A549 (cell line): ENCODE measurements at regions not wholly inside any gene's neighbourhood (a gene's known extent, or its start where the extent isn't known, plus 50 kb on each side); places are given as distances from the start of the nearest gene placed in this dataset.

Experiments
- ATAC-seq, 2 experiments: fragments of 200-7000 bp in 1 of 2; fragments of >200 bp in 1 of 2; cut with Nextera tagmentation in 1 of 2; cut with Tn5 transposase in 1 of 2; 3 replicates each; pipeline versions ENCODE4 v1.8.0 to v1.9.1; 2018 to 2020; ENCODE audit warnings: mild to moderate bottlenecking in 1 of 2, moderate library complexity in 1 of 2
- CTCF ChIA-PET: fragments of 300-600 bp; sonication (Branson Sonifier 250); formaldehyde crosslinking; extraction: SDS; loops from one replicate; lab custom pipeline; 2021; ENCODE audit warnings: antibody characterized with exemption, inconsistent platforms; lab: Yijun Ruan, JAX
- POLR2A ChIA-PET: fragments of 350-600 bp; formaldehyde crosslinking; extraction: SDS; loops from one replicate; lab custom pipeline; 2021; ENCODE audit warnings: antibody characterized with exemption, inconsistent platforms; lab: Yijun Ruan, JAX
- DNase-seq, 2 experiments: peaks; one replicate each; pipeline versions ENCODE4 v3.0.0 to v3.0.0-alpha.2; 2011 to 2016; ENCODE audit warnings: low read depth in 1 of 2, low spot score in 1 of 2
- FAIRE-seq: peaks from 2 replicates; lab custom pipeline; 2011; peaks lifted over from hg19 to GRCh38; lab: Jason Lieb, UNC
- H3K27ac ChIP-seq, 2 experiments: fragments of >200 bp; sonication (Bioruptor Twin); formaldehyde crosslinking; 3 replicates each; pipeline ENCODE4 v1.5.1; 2016 to 2017
- H3K4me1 ChIP-seq: fragments of >200 bp; sonication (Bioruptor Twin); formaldehyde crosslinking; 3 replicates; pipeline ENCODE4 v1.6.1; 2016
- H3K4me2 ChIP-seq: fragments of >200 bp; sonication (Bioruptor Twin); formaldehyde crosslinking; 3 replicates; pipeline ENCODE4 v1.6.1; 2016
- H3K4me3 ChIP-seq: fragments of >200 bp; sonication (Bioruptor Twin); formaldehyde crosslinking; 3 replicates; pipeline ENCODE4 v1.5.1; 2016
- H3K9me3 ChIP-seq: fragments of >200 bp; sonication (Bioruptor Twin); formaldehyde crosslinking; 3 replicates; pipeline ENCODE4 v1.6.1; 2016
- ATOH8 ChIP-seq: fragments of 250-450 bp; sonication (Bioruptor Pico); IDR thresholded peaks from 2 replicates; pipeline ENCODE4 v1.5.0; 2020; ENCODE audit warnings: low read depth, mild to moderate bottlenecking, moderate library complexity
- BCL3 ChIP-seq: fragments of >200 bp; sonication (Bioruptor Twin); formaldehyde crosslinking; IDR thresholded peaks from 3 replicates; pipeline ENCODE4 v1.6.1; 2016
- CTCF ChIP-seq: fragments of >200 bp; sonication (Bioruptor Twin); formaldehyde crosslinking; IDR thresholded peaks from 3 replicates; pipeline ENCODE4 v1.5.1; 2016
- E2F6 ChIP-seq: IDR thresholded peaks from 2 replicates; pipeline ENCODE4 v1.6.1; 2012; ENCODE audit warnings: low read depth, borderline replicate concordance
- EHMT2 ChIP-seq: fragments of 200-600 bp; sonication (generic); IDR thresholded peaks from 2 replicates; pipeline ENCODE4 v1.6.1; 2016; ENCODE audit warnings: antibody characterized with exemption, low read depth, mild to moderate bottlenecking, moderate library complexity
- EP300 ChIP-seq, 2 experiments: fragments of >200 bp; sonication (Bioruptor Twin); formaldehyde crosslinking; IDR thresholded peaks; 2 replicates in 1 of 2; 3 replicates in 1 of 2; pipeline ENCODE4 v1.6.1; 2016 to 2017
- FOSB ChIP-seq: fragments of 250-450 bp; sonication (Bioruptor Pico); IDR thresholded peaks from 2 replicates; pipeline ENCODE4 v1.5.0; 2020; ENCODE audit warnings: mild to moderate bottlenecking, moderate library complexity
- HES2 ChIP-seq: fragments of >200 bp; sonication (Bioruptor Twin); formaldehyde crosslinking; IDR thresholded peaks from 2 replicates; pipeline ENCODE4 v1.6.1; 2016
- HEYL ChIP-seq: fragments of 250-450 bp; sonication (Bioruptor Pico); IDR thresholded peaks from 2 replicates; pipeline ENCODE4 v1.8.0; 2021; ENCODE audit warnings: mild to moderate bottlenecking, moderate library complexity
- HOXB13 ChIP-seq: fragments of 250-450 bp; sonication (Bioruptor Pico); IDR thresholded peaks from 2 replicates; pipeline ENCODE4 v1.5.0; 2020; ENCODE audit warnings: low read depth, mild to moderate bottlenecking, moderate library complexity
- HOXB5 ChIP-seq: fragments of 250-450 bp; sonication (Bioruptor Pico); IDR thresholded peaks from 2 replicates; pipeline ENCODE4 v1.5.0; 2020; ENCODE audit warnings: mild to moderate bottlenecking, moderate library complexity
- JUN ChIP-seq, 2 experiments: fragments of >200 bp; sonication (Bioruptor Twin); formaldehyde crosslinking; IDR thresholded peaks; 2 replicates in 1 of 2; 3 replicates in 1 of 2; pipeline ENCODE4 v1.6.1; 2016 to 2017
- KDM5A ChIP-seq: fragments of 200-600 bp; sonication (generic); IDR thresholded peaks from 2 replicates; pipeline ENCODE4 v1.6.1; 2016; ENCODE audit warnings: antibody characterized with exemption, mild to moderate bottlenecking
- MAX ChIP-seq: IDR thresholded peaks from 2 replicates; pipeline ENCODE4 v1.6.1; 2012
- NFE2L2 ChIP-seq: fragments of 150-350 bp; conservative IDR thresholded peaks from 2 replicates; pipeline ENCODE4 v1.6.1; 2014; ENCODE audit warnings: low read length
- PHF8 ChIP-seq: fragments of 200-600 bp; sonication (generic); IDR thresholded peaks from 2 replicates; pipeline ENCODE4 v1.6.1; 2016; ENCODE audit warnings: low read depth, mild to moderate bottlenecking, antibody characterized with exemption, moderate library complexity, borderline replicate concordance
- POLR2A ChIP-seq: IDR thresholded peaks from 2 replicates; pipeline ENCODE4 v1.6.1; 2012; ENCODE audit warnings: mild to moderate bottlenecking, low read length
- RAD21 ChIP-seq, 2 experiments: fragments of >200 bp in 1 of 2; sonication (Bioruptor Twin) in 1 of 2; formaldehyde crosslinking in 1 of 2; IDR thresholded peaks in 1 of 2; conservative IDR thresholded peaks in 1 of 2; 2 replicates in 1 of 2; 3 replicates in 1 of 2; pipeline ENCODE4 v1.6.1; 2012 to 2018; ENCODE audit warnings: inconsistent platforms in 1 of 2
- REST ChIP-seq: fragments of 200-600 bp; sonication (generic); IDR thresholded peaks from 2 replicates; pipeline ENCODE4 v1.6.1; 2016; ENCODE audit warnings: antibody characterized with exemption, mild to moderate bottlenecking, moderate library complexity
- SMC3 ChIP-seq: fragments of >200 bp; sonication (Bioruptor Twin); formaldehyde crosslinking; IDR thresholded peaks from 3 replicates; pipeline ENCODE4 v1.6.1; 2018; ENCODE audit warnings: inconsistent platforms
- SREBF2 ChIP-seq: fragments of 450-650 bp; IDR thresholded peaks from 2 replicates; pipeline ENCODE4 v1.6.1; 2014; ENCODE audit warnings: mild to moderate bottlenecking, moderate library complexity
- TP53 ChIP-seq: fragments of 250-450 bp; sonication (Bioruptor Pico); IDR thresholded peaks from 2 replicates; pipeline ENCODE4 v1.5.0; 2021; ENCODE audit warnings: mild to moderate bottlenecking, moderate library complexity
- ZFP36 ChIP-seq: fragments of 450-650 bp; IDR thresholded peaks from 2 replicates; pipeline ENCODE4 v1.6.1; 2014; ENCODE audit warnings: borderline replicate concordance; ENCODE audit not compliant: partially characterized antibody
- ZNF302 ChIP-seq: fragments of 250-450 bp; sonication (Bioruptor Pico); IDR thresholded peaks from 2 replicates; pipeline ENCODE4 v1.9.0; 2021; ENCODE audit warnings: inconsistent platforms, mild to moderate bottlenecking, moderate library complexity
- WGBS: methylation state at CpG from one replicate; pipeline ENCODE4 v1.1.6; 2017; ENCODE audit errors: missing lambda C conversion rate; 5-methylcytosine and 5-hydroxymethylcytosine counted together

- TF ChIP-seq HEYL (no peak), BCL3 (no peak), KDM5A (no peak), ZNF302 (CRISPR knock-in tag) (no peak), JUN (IDR thresholded peaks at IDR 0.05) (no peak), TP53 (CRISPR knock-in tag) (no peak), EHMT2 (no peak), HOXB5 (CRISPR knock-in tag) (no peak), MAX (no peak), POLR2A (no peak), REST (no peak), PHF8 (no peak), HOXB13 (CRISPR knock-in tag) (no peak), E2F6 (no peak), FOSB (CRISPR knock-in tag) (no peak), ZFP36 (no peak), NFE2L2 (no peak), SMC3 (no peak), RAD21 (conservative IDR thresholded peaks at IDR 0.05 in 1 of 2, IDR thresholded peaks at IDR 0.05 in 1 of 2) (no peak)
- TF ChIP-seq, all 56 proteins: peak for 0
- 56% methylated on average over 3 of the region's 3 CpGs for WGBS
- Histone ChIP-seq H3K4me3 (no peak overlapping the region), H3K27ac (peak overlapping the region in 1 of 2 experiments; percentile 41; a peak in 2 of 6 replicates), H3K4me2 (0 out of 3 replicates have a peak overlapping the region, but pooled peaks have one; percentile 1), H3K4me1 (peaks cover 7% of the 10 kb centered on the region; the same call in 1 of the 3 replicates), H3K9me3 (no peaks in the 10 kb centered on the region)
- CTCF ChIA-PET, result interaction anchor here (0.7 to 3.4 kb wide), 3 partner anchors 252 to 1137 kb away, joined by 3 to 22 read pairs (median 3); no protein-coding TSS in a partner anchor
- POLR2A ChIA-PET, result no interaction called here
- peak in 1 of 2 experiments; percentile 12 for DNase-seq
- FAIRE-seq, result no peak
- no peak for ATAC-seq
Measured at GRCh38 chr12:28870839-28871440, 278.1 kb upstream of the FAR2 start.

GRCh38 chr12:28872654-28873268 is 276.3 kb upstream of the FAR2 start:
- H3K4me3 ChIP-seq, result no peak overlapping the region
- H3K4me1 ChIP-seq, result peaks cover 7% of the 10 kb centered on the region; the same call in 1 of the 3 replicates
- DNase-seq (peak; percentile 48 to 69), ATAC-seq (peak; percentile 84 to 93; a peak in 5 of 6 replicates), FAIRE-seq (no peak)
- WGBS, result 13% methylated on average over 7 of the region's 7 CpGs
- H3K27ac ChIP-seq, result no peak overlapping the region
- TF ChIP-seq RAD21 (conservative IDR thresholded peaks at IDR 0.05 in 1 of 2, IDR thresholded peaks at IDR 0.05 in 1 of 2) (peak; percentile 89 to 90), ZNF302 (CRISPR knock-in tag) (no peak), SMC3 (peak; percentile 72), HES2 (no peak), ATOH8 (CRISPR knock-in tag) (no peak), CTCF (peak; percentile 71), EP300 (IDR thresholded peaks at IDR 0.05) (no peak), SREBF2 (no peak)
- ChIA-PET POLR2A (interaction anchor here (1.0 to 1.1 kb wide), 2 partner anchors 682 to 903 kb away, joined by 4 to 7 read pairs; partner anchors contain the start of gene CCDC91), CTCF (interaction anchor here (0.6 to 3.4 kb wide), 33 partner anchors 10 to 1139 kb away, joined by 3 to 22 read pairs (median 3); partner anchors contain the start of genes CCDC91 and PTHLH)
- no peak overlapping the region for H3K4me2 ChIP-seq
- no peaks in the 10 kb centered on the region for H3K9me3 ChIP-seq
